Calu3 (cell line): ENCODE measurements at regions not wholly inside any gene's neighbourhood (a gene's known extent, or its start where the extent isn't known, plus 50 kb on each side); places are given as distances from the start of the nearest gene placed in this dataset.

ENCODE experiments used
- BruUV-seq: library from RNA; stranded (reverse); fragments of 400-500 nt; replicated peaks from 2 replicates; lab custom pipeline; 2021; lab: Mats Ljungman, UMichigan
- CTCF ChIA-PET: fragments of 300-600 bp; sonication (Branson Sonifier 250); formaldehyde crosslinking; loops from one replicate; lab custom pipeline; 2022; ENCODE audit warnings: antibody characterized with exemption; lab: Charles Lee
- DNase-seq: peaks from one replicate; pipeline ENCODE4 v3.0.0; 2022
- H3K27ac Mint-ChIP-seq: one replicate; pipeline ENCODE4 v1.8.0; 2022; ENCODE audit warnings: mixed read lengths; ENCODE audit not compliant: unreplicated experiment
- H3K27me3 Mint-ChIP-seq: one replicate; pipeline ENCODE4 v1.8.0; 2022; ENCODE audit warnings: mixed read lengths; ENCODE audit not compliant: unreplicated experiment
- H3K36me3 Mint-ChIP-seq: one replicate; pipeline ENCODE4 v1.8.0; 2022; ENCODE audit warnings: mild to moderate bottlenecking, moderate library complexity, mixed read lengths; ENCODE audit not compliant: insufficient read depth, unreplicated experiment
- H3K4me1 Mint-ChIP-seq: one replicate; pipeline ENCODE4 v1.8.0; 2022; ENCODE audit warnings: mild to moderate bottlenecking, low read depth, mixed read lengths; ENCODE audit not compliant: unreplicated experiment
- H3K4me3 Mint-ChIP-seq: one replicate; pipeline ENCODE4 v1.8.0; 2022; ENCODE audit warnings: mild to moderate bottlenecking, low read depth, moderate library complexity, mixed read lengths; ENCODE audit not compliant: unreplicated experiment
- H3K9me3 Mint-ChIP-seq: one replicate; pipeline ENCODE4 v1.8.0; 2022; ENCODE audit warnings: low read depth, mixed read lengths; ENCODE audit not compliant: unreplicated experiment
- CTCF ChIP-seq: fragments of 200-600 bp; IDR thresholded peaks from one replicate; pipeline ENCODE4 v1.8.0; 2022; ENCODE audit warnings: antibody characterized with exemption; ENCODE audit not compliant: unreplicated experiment
- intact Hi-C: fragments of 100-400 bp; cut with micrococcal nuclease; formaldehyde crosslinking; loops from one replicate; pipeline ENCODE4 v1.10.0; 2022; ENCODE audit not compliant: unreplicated experiment

- DNase-seq, result no peak
- no peak overlapping the region for H3K4me3 Mint-ChIP-seq
- H3K9me3 Mint-ChIP-seq, result peaks cover 13% of the 10 kb centered on the region
- no peak for TF ChIP-seq CTCF
- BruUV-seq, result no TSS peak
- no peaks in the 10 kb centered on the region for H3K36me3 Mint-ChIP-seq
- H3K27ac Mint-ChIP-seq, result no peak overlapping the region
- no peaks in the 10 kb centered on the region for H3K27me3 Mint-ChIP-seq
- H3K4me1 Mint-ChIP-seq, result no peaks in the 10 kb centered on the region
- intact Hi-C loops, result no loop called here
- CTCF ChIA-PET, result no interaction called here
Observed at GRCh38 chr16:13568803-13569202, 351.2 kb upstream of the ERCC4 start.

GRCh38 chr16:13569986-13570385, 350.0 kb upstream of the ERCC4 start:
- intact Hi-C loops, result no loop called here
- DNase-seq, result no peak
- no TSS peak for BruUV-seq
- Mint-ChIP-seq H3K4me1 (no peaks in the 10 kb centered on the region), H3K9me3 (peaks cover 11% of the 10 kb centered on the region), H3K27ac (no peak overlapping the region), H3K36me3 (no peaks in the 10 kb centered on the region), H3K27me3 (no peaks in the 10 kb centered on the region), H3K4me3 (no peak overlapping the region)
- CTCF ChIA-PET, result no interaction called here
- no peak for TF ChIP-seq CTCF

GRCh38 chr16:13571036-13571435, 348.9 kb upstream of the ERCC4 start:
- no peaks in the 10 kb centered on the region for H3K36me3 Mint-ChIP-seq
- no peak overlapping the region for H3K27ac Mint-ChIP-seq
- no peak overlapping the region for H3K4me3 Mint-ChIP-seq
- no peaks in the 10 kb centered on the region for H3K4me1 Mint-ChIP-seq
- no peak for TF ChIP-seq CTCF
- intact Hi-C loops, result no loop called here
- H3K27me3 Mint-ChIP-seq, result no peaks in the 10 kb centered on the region
- no TSS peak for BruUV-seq
- DNase-seq, result no peak
- CTCF ChIA-PET, result no interaction called here
- H3K9me3 Mint-ChIP-seq, result peaks cover 11% of the 10 kb centered on the region

- no peaks in the 10 kb centered on the region for H3K27me3 Mint-ChIP-seq
- TF ChIP-seq CTCF, result no peak
- H3K4me3 Mint-ChIP-seq, result no peak overlapping the region
- peaks cover 10% of the 10 kb centered on the region for H3K9me3 Mint-ChIP-seq
- H3K4me1 Mint-ChIP-seq, result no peaks in the 10 kb centered on the region
- no peak overlapping the region for H3K27ac Mint-ChIP-seq
- no peaks in the 10 kb centered on the region for H3K36me3 Mint-ChIP-seq
- no peak for DNase-seq
- intact Hi-C loops, result no loop called here
- CTCF ChIA-PET, result interaction anchor here (0.6 kb wide), 1 partner anchor 14 kb away, joined by 3 read pairs; no protein-coding TSS in a partner anchor
- BruUV-seq, result no TSS peak
Observed at GRCh38 chr16:13573903-13574302, 346.1 kb upstream of the ERCC4 start.
